GM13976 (cell line): ENCODE measurements at regions not wholly inside any gene's neighbourhood (a gene's known extent, or its start where the extent isn't known, plus 50 kb on each side); places are given as distances from the start of the nearest gene placed in this dataset.

Experiments
- DNase-seq: peaks from one replicate; pipeline ENCODE4 v3.0.0; 2012; ENCODE audit warnings: low spot score
- CTCF ChIP-seq: IDR thresholded peaks from 2 replicates; pipeline ENCODE4 v1.5.1; 2012; ENCODE audit warnings: borderline replicate concordance, mild to moderate bottlenecking; ENCODE audit not compliant: insufficient read depth; ENCODE audit errors: extremely low read depth, missing control alignments, control extremely low read depth
- in situ Hi-C: fragments of 300-500 bp; cut with MboI; formaldehyde crosslinking; loops from one replicate; pipeline ENCODE4 v1.12.0; 2022; ENCODE audit warnings: low sequenced_read_pairs, mixed read lengths, inconsistent platforms; ENCODE audit not compliant: unreplicated experiment

GRCh38 chr15:69951256-69951897 is 146.3 kb downstream of the TLE3 start:
- in situ Hi-C loops, result no loop called here
- no peak for DNase-seq
- TF ChIP-seq CTCF, result no peak

DNA sequence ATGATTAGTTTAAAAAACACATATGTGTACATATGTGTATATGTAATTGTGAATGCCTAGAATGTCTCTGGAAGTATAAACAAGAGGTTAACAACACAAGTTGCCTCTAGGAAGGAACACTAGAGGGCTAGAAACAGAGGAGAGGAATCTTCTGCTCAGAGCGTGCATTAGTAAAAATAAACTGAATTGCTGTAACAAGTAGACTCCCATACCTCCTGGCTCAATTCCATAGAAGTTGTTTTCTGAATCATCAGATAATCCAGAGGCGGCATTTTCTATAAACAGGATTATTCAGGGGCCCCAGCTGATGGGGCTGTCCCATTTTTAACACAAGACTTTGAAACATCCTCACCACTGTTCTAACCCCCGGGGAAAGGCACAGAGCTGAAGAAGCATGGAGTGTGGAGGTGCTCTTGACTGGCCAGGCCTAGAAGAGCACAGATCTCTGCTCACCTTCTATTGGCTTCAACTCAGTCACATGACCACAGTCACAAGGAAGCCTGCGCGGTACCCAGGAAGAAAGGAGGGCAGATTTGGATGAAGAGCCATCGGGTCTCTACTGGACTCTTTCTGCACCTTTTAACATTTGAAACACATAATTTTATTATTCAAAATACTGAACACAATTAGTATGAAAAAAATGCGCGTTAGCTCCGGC is 145.7 kb downstream of the TLE3 start:
- TF ChIP-seq CTCF, result no peak
- in situ Hi-C loops, result no loop called here
- DNase-seq, result no peak

GRCh38 chr15:69953051-69953450 is 144.7 kb downstream of the TLE3 start:
- in situ Hi-C loops, result no loop called here
- TF ChIP-seq CTCF, result no peak
- DNase-seq, result no peak

DNA sequence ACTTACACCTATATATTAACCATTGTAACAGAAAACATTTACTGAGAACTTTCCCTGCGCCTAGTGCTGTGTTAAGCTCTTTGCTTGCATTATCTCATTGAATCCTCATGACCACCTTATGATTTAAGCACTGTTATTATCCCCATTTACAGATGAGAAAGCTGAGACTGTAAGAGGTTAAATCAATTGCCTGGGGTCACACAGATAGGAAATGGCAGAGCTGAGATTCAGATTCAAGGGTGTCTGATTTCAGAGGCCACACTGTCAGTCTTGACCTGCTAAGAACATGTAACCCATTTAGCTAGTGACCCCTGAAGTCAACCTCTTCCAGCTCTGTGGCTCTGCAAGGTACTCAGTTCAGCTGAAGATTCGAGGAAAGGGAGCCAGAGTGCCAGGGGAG is 143.9 kb downstream of the TLE3 start:
- no peak for TF ChIP-seq CTCF
- no peak for DNase-seq
- in situ Hi-C loops, result no loop called here

DNA sequence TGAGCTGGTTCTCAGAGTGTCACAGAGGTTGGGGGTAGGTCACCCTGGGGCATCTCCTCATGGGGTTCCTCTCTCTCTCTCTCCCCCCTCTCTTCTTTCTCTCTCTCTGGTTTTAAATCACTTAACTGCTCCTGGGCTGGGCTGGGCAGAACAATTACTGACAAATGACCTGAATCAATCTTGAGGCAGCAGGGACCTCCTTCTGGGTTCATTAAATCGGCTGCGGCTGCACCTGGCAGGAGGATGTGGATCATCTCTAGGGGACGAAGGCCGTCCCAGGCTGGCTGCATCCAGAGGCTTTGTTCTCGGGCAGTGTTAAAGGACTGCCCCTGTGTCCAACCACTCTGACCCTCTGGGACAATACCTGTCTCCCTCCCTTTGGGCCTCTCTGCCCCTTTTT is 143.1 kb downstream of the TLE3 start:
- TF ChIP-seq CTCF, result no peak
- in situ Hi-C loops, result no loop called here
- DNase-seq, result no peak

DNA sequence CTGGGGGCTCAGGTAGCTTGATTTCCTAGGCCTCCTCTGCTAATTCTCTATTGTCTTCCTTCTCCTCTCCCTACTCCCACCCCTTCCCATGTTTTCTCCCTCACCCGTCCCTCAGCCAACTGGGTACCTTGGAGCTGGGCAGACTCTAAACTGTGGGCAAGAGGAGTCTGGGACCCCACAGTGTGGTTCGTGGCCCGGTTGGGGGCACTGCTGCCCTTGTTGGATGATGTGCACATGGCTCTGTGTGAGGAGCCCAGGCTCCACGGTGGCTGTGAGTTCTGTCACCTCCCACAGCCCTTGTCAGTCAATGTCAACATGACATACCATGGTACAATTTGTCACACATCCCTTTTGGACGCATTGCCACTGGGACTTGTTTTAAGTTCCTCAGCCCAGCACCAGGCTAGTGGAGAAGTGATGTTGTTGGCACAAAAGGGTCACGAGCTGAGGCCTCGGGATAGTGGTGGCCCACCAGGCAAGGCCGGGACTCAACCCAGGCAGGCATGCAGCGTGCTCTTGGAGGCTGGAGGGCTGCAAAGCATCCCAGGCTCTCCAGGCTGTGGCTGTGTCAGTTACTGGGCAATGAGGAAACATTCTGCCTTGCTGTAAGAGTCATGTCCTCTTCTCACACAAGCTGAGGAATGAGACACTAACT is 142.3 kb downstream of the TLE3 start:
- no peak for DNase-seq
- in situ Hi-C loops, result no loop called here
- no peak for TF ChIP-seq CTCF
